Mucosa of descending colon (tissue), 3 donors: ENCODE measurements at regions not wholly inside any gene's neighbourhood (a gene's known extent, or its start where the extent isn't known, plus 50 kb on each side); places are given as distances from the start of the nearest gene placed in this dataset.

ENCODE experiments used
- ATAC-seq: fragments of 200-7000 bp; cut with Tn5 transposase; one replicate; pipeline ENCODE4 v1.9.1; 2020; ENCODE audit warnings: mild to moderate bottlenecking, moderate library complexity
- DNase-seq, 3 donors: peaks; one replicate each; pipeline ENCODE4 v3.0.0-alpha.2; 2020
- H3K36me3 ChIP-seq: fragments of 200-600 bp; one replicate; pipeline ENCODE4 v1.8.0; 2021; ENCODE audit warnings: low read depth, mild to moderate bottlenecking
- H3K4me1 ChIP-seq: fragments of 200-600 bp; one replicate; pipeline ENCODE4 v1.8.0; 2021; ENCODE audit warnings: low read depth, mild to moderate bottlenecking
- H3K4me3 ChIP-seq: fragments of 200-600 bp; one replicate; pipeline ENCODE4 v1.8.0; 2021; ENCODE audit warnings: mild to moderate bottlenecking
- H3K9me3 ChIP-seq: fragments of 200-600 bp; one replicate; pipeline ENCODE4 v1.8.0; 2021; ENCODE audit warnings: mild to moderate bottlenecking
- intact Hi-C, 2 donors: fragments of 100-400 bp; cut with DNase I in 1 of 2; cut with micrococcal nuclease in 1 of 2; formaldehyde crosslinking; loops; one replicate each; pipeline versions ENCODE4 v1.11.0 to v1.11.1; 2022; cut with DNase I, micrococcal nuclease
- TF ChIP-seq, protein P1 (sequence below): fragments of 200-600 bp; IDR thresholded peaks from one replicate; pipeline ENCODE4 v1.8.0; 2022; ENCODE audit warnings: antibody characterized with exemption, mild to moderate bottlenecking
- donor health status: DM: no; HTN: no; CAD: no; lungs with moderate emphysema.
- donor health status: DM: no; HTN: no; CAD: no.
- donor health status: DM: no; HTN: yes; CAD: no.

GRCh38 chr4:189053621-189054020 is 887.1 kb upstream of the FRG1 start:
- intact Hi-C loops, result no loop called here
- H3K36me3 ChIP-seq, result no peaks in the 10 kb centered on the region
- DNase-seq (no peak), ATAC-seq (no peak)
- TF ChIP-seq, protein P1, sequence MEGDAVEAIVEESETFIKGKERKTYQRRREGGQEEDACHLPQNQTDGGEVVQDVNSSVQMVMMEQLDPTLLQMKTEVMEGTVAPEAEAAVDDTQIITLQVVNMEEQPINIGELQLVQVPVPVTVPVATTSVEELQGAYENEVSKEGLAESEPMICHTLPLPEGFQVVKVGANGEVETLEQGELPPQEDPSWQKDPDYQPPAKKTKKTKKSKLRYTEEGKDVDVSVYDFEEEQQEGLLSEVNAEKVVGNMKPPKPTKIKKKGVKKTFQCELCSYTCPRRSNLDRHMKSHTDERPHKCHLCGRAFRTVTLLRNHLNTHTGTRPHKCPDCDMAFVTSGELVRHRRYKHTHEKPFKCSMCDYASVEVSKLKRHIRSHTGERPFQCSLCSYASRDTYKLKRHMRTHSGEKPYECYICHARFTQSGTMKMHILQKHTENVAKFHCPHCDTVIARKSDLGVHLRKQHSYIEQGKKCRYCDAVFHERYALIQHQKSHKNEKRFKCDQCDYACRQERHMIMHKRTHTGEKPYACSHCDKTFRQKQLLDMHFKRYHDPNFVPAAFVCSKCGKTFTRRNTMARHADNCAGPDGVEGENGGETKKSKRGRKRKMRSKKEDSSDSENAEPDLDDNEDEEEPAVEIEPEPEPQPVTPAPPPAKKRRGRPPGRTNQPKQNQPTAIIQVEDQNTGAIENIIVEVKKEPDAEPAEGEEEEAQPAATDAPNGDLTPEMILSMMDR, result no peak
- H3K4me1 ChIP-seq, result no peaks in the 10 kb centered on the region
- H3K4me3 ChIP-seq, result no peak overlapping the region
- no peaks in the 10 kb centered on the region for H3K9me3 ChIP-seq

- Histone ChIP-seq H3K36me3 (no peaks in the 10 kb centered on the region), H3K4me1 (no peaks in the 10 kb centered on the region), H3K9me3 (peaks cover 6% of the 10 kb centered on the region), H3K4me3 (no peak overlapping the region)
- TF ChIP-seq, protein P1, result no peak
- DNase-seq, result no peak
- no peak for ATAC-seq
- intact Hi-C loops, result no loop called here
These were observed 880.6 kb upstream of the FRG1 start for GRCh38 chr4:189060104-189060503.

- no peak overlapping the region for H3K4me3 ChIP-seq
- no peak for ATAC-seq
- intact Hi-C loops, result no loop called here
- TF ChIP-seq, protein P1, result no peak
- peaks cover 6% of the 10 kb centered on the region for H3K9me3 ChIP-seq
- H3K36me3 ChIP-seq, result no peaks in the 10 kb centered on the region
- no peak for DNase-seq
- no peaks in the 10 kb centered on the region for H3K4me1 ChIP-seq
These were observed 878.4 kb upstream of the FRG1 start for GRCh38 chr4:189062047-189062820.

GRCh38 chr4:189069772-189070171 is 870.9 kb upstream of the FRG1 start:
- no peaks in the 10 kb centered on the region for H3K9me3 ChIP-seq
- no peak overlapping the region for H3K4me3 ChIP-seq
- intact Hi-C loops, result no loop called here
- TF ChIP-seq, protein P1, result no peak
- no peak for DNase-seq
- H3K36me3 ChIP-seq, result no peaks in the 10 kb centered on the region
- no peaks in the 10 kb centered on the region for H3K4me1 ChIP-seq
- ATAC-seq, result no peak

GRCh38 chr4:189071241-189071640 is 869.4 kb upstream of the FRG1 start:
- intact Hi-C loops, result no loop called here
- Histone ChIP-seq H3K4me1 (no peaks in the 10 kb centered on the region), H3K36me3 (no peaks in the 10 kb centered on the region), H3K4me3 (no peak overlapping the region), H3K9me3 (no peaks in the 10 kb centered on the region)
- ATAC-seq (no peak), DNase-seq (no peak)
- TF ChIP-seq, protein P1, result no peak
